Activated CD8-positive, alpha-beta memory T cell treated with anti-CD3 and anti-CD28 coated beads for 24 hours (primary cell): ENCODE measurements at regions not wholly inside any gene's neighbourhood (a gene's known extent, or its start where the extent isn't known, plus 50 kb on each side); places are given as distances from the start of the nearest gene placed in this dataset.

Experiments used
- DNase-seq: peaks from one replicate; pipeline ENCODE4 v3.0.0-alpha.2; 2020

GRCh38 chr18:49655266-49656072 is 93.6 kb downstream of the LIPG start:
- no peak for DNase-seq

GRCh38 chr18:49654347-49654746 is 92.5 kb downstream of the LIPG start:
- no peak for DNase-seq

GRCh38 chr18:49652881-49653724 is 91.2 kb downstream of the LIPG start:
- no peak for DNase-seq

- DNase-seq, result no peak
These were observed 89.2 kb downstream of the LIPG start for GRCh38 chr18:49651033-49651432.

GRCh38 chr18:49650426-49650891 is 88.6 kb downstream of the LIPG start:
- DNase-seq, result no peak

GRCh38 chr18:49648811-49649210 is 87.0 kb downstream of the LIPG start:
- no peak for DNase-seq
